Activated CD4-positive, CD25-positive, alpha-beta regulatory T cell treated with anti-CD3 and anti-CD28 coated beads, Interleukin-2, amount 50 U/mL, for 24 hours (primary cell): ENCODE measurements at regions not wholly inside any gene's neighbourhood (a gene's known extent, or its start where the extent isn't known, plus 50 kb on each side); places are given as distances from the start of the nearest gene placed in this dataset.

Experiments
- ATAC-seq, 2 donors: fragments of 150-1000 bp; cut with Tn5 transposase; one replicate each; pipeline ENCODE4 v1.10.0; 2021; ENCODE audit warnings: mild to moderate bottlenecking in 1 of 2, moderate library complexity in 1 of 2

DNA sequence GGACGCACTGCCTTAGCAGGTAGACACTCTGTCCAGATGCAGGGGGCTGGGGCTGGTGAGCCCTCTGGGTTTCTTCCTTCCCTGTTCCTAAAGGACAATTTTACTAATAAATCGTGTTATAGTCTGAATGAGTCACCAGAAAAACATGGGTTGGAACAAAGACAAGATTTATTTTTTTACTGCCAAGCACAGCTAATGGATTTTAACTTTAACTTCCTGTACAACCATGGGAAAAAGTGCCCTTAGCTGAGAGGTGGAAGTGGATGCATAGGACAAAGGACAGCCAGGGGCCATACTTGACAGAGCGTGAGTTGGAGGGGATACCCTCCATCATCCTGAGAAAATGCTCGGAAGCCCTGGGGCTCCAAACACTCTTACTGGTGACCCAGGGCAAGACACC lies 300.7 kb downstream of the MSX2 start:
- no peak for ATAC-seq

DNA sequence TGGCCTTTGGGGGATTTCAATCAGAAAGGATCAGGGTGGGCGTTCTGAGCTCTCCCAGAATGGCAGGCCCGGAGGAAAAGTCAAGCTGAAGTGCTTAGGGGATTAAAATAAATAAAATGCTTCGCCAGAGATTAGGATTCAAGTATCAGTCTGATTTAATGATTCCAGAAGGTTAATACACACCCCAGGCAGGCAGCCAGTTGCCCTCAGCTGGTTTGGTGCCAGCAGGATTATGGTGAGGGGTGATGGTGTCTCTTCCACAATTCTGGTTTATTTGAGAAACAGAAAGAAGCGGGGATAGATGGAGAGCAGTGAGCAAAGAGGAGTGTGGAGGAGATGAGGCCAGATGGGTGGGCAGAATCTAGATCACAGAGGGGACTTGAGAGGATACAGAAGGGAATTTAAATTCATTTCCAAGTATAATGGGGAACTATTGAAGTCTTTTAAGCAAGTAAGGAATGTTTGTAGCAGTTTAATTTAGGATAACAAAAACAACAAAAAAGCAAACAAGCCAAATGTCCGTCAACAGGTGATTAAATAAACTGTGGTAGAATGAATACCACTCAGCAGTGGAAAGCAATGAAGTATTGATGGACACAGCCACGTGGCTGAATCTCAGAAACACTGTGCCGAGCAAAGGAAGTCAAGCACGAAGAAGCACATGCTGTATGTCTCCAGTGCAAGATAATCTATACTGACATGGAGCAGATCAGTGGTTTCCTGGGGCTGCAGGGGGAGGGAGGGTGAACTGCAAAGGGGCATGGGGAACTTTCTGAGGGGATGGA lies 297.7 kb downstream of the MSX2 start:
- no peak for ATAC-seq

DNA sequence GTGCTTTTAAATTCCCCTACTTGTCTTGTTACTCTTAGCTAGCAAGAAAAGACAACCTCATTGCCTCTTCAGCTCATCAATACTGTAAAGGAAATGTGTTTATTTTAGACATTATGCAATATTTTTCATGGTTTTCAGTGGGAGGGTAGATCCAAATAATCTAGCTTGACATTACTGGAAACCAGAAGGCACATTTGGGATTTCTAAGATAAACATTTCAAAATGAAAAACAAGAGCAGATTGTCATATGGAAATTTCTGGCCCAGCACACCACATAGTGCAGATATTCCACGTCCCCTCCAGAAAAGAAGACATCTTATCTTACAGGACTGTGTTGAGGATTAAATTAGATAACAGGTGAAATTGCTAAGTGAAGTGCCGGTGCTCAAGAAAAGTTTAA lies 296.9 kb downstream of the MSX2 start:
- ATAC-seq = no peak

DNA sequence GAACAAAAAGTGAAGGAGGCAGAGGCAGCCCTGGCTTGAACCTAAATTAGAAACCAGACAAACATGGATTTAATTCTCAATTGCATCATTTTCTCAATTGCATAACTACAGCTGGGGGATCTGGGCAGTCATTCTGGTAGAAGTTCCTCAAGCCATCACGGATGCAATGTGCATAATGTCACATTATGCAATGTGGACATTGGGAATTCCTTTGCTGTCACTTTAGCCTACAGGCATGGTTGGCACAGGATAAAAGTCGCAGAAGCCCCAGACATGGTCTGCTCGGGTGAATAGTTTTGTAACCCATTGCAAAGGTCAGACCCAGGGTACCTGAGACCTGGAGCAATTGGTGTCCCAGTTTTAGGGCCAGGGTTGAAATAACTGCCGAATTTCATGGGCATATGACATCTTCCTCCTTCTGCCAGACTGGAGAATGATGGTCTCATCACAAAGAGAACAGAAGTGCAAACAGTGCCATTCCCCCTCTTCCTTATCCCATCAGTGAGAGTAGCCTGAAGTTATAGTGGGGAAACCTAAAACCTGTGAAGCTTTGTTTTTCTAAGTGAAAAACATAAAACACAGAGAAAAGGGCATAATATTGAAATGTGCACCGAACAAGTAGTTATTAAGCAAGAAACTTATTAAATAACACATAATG lies 290.8 kb downstream of the MSX2 start:
- no peak for ATAC-seq

DNA sequence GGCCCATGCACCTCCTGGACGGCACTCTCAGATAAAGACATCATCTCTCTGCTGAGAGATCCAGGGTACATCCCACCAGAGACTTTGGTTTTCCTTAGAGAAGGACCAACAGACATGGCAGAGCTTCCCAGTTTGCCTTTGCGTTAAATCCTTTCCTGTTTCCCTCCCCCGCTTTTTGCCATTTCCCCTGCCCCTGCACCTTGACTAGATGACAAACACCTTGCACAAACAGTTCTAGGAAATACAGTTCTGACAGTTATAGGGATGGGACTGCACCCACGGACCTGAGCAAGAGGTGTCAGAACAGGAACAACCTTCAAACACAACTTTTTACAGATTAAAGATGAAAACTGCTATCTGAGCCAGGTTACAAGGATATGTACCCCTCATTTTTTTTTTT lies 288.9 kb downstream of the MSX2 start:
- no peak for ATAC-seq

DNA sequence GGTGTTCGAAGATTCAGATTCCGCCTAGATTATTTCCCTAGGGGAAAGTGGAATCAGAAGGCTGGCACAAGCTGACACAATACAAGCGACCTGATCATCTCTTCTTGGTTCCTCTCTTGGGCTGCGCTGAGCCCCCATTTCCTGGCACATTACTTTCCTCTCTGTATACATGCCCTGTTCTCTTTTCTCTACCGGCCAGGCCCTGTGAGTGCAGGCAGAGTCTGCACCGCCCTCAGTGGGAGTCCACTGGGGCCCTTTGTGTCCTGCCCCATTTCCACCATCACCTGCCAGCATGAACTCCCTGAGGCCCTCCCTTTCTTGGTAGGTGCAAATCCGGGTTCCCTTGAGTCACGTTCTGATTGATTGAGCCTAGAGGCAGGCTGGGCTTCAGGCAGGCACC lies 287.9 kb downstream of the MSX2 start:
- no peak for ATAC-seq

DNA sequence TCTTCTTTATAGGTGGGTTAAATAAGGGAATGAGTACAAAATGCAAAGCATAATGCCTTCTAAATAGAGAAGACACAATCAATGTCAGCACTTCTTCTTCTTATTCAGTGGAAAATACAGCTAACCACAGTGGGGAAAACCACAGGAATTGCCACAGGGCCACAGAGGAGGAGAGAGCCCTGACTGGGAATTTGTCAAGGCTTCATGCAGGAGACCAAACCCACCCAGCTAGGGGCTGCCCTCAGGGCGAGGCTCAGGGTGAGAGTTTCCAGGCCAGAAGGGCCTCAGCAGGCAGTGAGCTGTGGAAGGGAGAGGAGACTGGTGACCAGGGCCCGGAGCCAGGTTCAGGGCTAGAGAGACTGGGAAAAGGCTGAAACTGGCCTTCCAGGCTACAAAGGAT lies 279.1 kb downstream of the MSX2 start:
- ATAC-seq = no peak

DNA sequence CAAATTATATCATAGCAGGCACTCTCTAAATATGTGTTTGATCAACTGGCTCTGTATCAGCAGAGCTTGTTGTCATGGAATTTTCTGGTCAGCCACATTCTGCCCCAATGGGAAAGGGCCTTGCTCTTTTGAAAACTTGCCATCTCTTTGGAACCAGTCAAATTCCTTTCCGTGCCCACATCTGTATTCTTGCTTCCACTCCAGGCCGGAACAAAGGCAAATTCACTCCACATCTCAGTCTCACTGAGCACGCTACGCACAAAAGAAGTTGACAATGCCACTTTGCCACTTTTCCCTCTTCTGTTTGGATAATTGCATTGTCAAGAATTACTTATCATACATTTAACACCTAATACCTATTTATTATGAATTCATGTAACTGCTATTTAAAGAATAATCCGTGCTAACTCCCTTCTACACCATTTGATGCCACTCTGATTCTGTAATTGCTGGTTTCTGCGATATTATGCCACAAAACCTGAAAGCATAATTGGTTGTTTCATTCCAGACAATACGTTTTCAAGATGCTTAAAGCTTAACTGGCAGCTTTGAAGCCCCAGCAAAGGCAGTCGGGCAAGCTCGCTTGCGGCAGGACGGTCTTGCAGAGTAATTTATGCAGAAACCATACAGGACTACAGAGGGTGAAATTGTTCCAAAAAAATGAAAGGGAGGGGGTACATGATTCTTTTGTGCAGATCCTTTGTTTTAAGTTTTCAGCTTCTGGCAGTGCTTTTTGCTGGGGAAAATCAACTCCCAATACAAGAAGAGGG lies 277.7 kb downstream of the MSX2 start:
- no peak for ATAC-seq

DNA sequence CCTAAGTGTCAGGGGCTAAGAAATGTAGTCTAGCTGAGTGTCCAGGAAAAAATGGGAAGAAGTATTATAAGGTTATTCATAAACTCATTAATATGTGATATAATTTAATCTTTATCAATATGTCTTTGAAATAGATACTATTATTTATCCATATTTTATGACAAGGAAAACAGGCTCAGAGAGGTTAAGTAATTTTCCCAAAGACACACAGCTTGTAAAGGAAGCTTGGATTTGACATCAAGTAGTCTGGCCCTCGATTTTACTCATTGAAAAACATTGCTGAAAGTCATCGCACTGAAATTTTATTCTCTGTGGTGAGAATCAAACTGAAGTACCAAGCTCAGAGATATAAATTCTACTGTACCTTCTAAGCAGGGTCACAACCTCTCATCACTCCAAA lies 276.9 kb downstream of the MSX2 start:
- ATAC-seq = no peak

DNA sequence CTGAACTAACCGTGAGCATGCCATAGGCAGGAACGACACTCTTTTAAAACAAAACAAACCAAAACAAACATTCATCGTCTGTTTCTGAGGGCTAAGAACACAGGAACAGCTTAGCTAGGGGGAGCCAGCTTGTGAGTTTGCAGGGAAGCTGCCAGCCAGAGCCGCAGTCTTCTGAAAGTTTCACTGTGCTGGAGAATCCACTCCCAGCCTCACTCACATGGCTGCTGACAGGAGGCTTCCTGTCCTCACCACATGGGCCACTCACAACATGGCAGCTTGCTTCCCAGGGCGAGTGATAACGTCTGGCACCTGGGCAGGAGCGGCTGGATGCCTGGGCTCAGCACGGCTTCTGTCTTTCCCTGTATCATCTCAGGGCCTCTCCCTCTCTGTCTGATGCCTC lies 275.2 kb downstream of the MSX2 start:
- no peak for ATAC-seq

DNA sequence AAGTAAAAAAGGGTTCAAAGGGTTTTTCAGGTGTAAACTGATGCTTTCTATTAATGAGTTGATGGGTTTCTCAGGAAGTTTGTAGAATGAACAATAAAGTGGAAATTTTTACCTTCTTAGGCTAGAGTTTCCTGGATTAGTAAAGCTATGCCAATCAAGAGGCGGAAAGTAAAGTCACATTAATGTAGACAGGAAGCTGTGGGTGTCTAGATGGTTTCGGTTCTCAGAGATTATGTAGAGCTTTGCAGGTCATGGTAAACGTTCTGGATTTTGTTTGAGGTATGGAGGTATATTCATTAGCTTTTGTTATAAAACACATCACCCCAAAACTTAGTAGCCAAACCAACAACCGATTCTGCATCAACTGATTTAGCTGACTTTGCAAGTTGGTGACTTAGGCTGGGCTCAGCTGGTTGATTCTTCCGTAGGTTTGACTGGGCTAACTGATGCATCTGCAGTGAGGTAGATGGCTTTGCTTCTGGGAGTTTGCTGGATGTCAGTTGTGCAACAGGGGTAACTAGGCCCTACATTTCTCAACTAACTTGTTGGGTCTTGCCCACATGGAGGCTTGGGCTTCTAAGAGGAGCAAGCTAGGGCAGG lies 273.8 kb downstream of the MSX2 start:
- no peak for ATAC-seq

DNA sequence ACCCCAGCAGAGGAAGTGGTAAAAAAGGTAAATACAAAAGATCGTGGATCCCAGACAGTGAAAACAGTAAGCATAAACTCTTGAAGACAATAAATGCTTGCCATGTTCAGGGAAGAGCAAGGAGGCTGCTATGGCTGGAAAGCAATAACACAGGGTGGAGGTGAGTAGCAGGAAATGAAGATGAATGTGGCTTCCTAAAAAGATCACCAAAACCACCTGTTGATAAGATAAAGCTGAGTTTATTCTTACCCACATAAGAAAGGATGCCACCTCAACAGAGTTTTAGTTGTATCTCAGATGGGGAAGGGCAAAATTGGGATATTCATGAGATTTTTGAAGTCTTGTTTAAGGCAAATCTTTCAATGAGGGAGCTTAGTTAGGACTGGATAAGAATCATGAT lies 273.3 kb downstream of the MSX2 start:
- ATAC-seq = no peak

DNA sequence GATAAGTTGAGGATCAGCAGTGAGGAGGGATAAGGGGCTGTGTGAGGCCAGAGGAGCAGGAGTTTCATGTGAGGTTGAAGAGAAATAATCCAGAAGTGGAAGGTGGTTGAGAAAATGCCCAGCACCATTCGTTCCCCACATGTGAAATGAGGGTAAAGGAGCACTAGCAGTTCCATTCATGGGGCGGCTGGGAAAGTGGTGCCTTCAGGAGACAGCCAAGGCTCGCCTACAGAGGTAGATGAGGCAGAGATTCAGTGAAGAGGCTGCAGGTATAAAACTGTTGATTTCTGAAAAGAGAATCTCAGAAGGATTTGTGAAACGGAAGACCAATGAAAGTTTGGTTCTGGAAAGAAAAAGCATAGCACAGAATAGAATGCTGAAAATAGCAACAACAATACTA lies 272.6 kb downstream of the MSX2 start:
- ATAC-seq = no peak

DNA sequence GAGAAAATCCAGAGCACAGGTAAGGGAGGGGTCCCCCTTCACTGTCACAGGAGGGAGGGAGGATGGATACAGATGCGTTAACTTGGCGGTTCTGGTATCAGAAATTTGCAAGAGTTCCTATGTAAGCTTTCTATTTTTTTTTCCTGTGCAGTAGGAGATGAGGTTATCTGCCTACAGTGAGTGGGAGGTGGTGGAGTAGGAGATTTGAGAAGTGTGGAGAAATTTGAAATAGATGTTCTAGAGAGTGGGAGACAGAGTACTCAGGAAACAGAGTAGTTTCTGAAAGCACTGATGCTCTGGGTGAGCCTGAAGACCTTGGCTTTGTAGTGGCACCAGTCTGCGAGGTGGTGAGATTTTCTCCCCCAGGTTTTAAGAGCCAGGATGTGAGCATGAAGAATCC lies 271.4 kb downstream of the MSX2 start:
- ATAC-seq = no peak

DNA sequence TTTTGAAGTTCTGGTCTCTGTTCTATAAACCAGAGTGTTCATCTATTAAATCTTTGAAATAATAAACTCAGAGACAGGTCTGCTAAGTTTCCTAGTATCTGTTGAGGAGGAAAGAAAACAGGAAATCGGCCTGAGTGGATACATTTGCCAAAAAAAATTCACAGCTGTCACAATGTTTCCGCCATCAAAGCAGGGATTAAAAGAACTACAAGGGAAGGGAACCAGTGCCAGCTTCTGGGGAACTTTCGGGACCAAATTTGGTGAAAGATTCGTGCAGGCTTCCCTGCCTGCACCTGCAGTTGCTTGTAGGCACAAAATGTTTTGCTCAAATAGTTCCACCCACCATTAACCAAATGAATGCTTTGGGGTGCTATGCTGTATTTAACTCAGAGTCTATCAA lies 267.5 kb downstream of the MSX2 start:
- no peak for ATAC-seq

DNA sequence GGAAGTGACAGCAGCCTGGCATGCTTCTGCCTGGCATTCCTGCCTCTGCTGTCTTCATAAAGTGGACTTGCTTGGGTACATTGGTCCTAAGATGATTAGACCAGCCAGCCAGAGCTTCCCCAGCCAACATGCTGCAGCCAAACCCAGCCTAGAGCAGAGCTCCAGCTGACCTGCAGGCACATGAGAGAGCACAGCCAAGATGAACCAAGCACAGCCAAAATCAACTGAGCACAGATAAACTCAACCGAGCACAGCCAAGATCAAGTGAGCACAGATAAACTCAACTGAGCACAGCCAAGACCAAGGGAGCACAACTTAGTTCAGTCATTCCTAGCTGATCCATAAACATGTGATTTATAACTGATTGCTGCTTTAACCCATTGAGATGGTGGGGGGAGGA lies 266.5 kb downstream of the MSX2 start:
- ATAC-seq = no peak

DNA sequence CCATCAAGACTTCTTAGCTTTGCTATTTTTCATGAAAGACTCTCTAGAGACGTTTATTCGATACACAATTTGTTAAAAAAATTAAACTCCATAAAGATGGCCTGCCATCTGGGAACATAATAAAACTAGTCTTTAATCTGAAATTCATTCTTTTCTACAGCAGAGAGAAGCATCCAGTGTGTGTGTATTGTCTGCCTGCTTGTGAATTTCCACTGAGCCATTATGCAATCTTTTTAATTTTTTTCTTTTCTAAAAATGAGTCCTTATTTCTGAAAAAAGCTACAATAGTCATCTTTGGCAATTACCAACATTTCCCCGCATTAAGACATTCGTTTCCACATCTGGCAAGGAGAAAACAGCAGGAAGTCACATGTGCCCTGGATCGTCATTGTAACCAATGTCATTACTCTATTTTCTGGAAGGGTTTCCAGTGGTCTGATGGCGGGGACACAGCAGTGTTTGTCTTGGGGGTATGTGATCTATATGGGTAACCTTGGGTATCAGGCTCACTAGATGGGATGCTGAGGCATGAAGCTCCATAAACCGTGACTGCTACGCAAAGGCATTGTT lies 263.1 kb downstream of the MSX2 start:
- no peak for ATAC-seq

DNA sequence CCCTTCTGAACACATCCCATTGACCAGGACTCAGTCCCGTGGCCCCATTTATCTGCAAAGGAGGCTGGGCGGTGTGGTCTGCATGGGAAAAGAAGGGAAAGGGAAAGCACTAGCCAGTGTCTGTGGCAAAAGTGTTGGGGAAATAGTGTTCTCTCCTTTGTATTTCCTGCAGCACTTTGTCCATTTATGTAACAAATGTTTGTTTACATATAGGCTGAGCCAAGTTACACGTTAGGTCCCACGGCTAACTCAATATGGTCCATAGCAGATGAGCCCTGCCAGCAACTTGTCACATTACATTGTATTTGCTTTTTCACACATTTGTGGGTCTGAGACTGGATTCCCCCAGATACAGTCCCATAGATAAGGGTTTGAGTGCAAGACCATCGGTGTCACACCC lies 260.5 kb downstream of the MSX2 start:
- ATAC-seq = no peak

DNA sequence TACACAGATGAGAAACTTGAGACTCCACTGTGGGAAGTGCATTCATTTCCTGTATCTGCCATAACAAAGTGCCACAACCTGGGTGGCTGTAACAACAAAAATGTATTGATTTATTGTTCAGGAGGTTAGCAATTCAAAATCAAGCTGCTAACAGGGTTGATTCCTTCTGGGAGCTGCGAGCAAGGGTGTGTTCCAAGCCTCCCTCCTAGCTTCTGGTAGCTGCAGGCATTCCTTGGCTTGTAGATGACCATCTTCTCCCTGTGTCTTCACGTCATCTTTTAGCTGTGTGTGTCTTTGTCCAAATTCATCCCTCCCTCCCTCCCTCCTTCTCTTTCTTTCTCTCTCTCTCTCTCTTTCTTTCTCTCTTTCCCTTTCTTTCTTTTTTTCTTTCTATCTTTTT lies 258.1 kb downstream of the MSX2 start:
- ATAC-seq = no peak

DNA sequence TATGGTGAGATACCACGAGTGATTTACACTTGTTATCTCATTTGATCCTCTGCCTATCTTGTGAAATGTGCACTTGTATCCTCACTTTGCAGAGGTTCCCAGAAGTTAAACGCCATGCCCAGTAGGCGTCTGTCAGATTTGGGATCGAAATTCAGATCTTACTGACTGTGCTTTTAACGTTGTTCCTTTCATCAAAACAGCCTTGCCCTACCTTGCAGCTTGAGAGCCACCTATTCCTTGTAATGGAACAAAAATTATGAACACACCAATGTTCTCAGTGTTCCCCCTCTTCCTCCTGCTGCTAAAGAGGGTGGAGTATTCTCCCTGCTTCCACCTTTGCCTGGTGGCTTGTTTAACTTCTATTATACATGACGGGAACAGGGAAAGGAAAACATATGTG lies 257.0 kb downstream of the MSX2 start:
- no peak for ATAC-seq

DNA sequence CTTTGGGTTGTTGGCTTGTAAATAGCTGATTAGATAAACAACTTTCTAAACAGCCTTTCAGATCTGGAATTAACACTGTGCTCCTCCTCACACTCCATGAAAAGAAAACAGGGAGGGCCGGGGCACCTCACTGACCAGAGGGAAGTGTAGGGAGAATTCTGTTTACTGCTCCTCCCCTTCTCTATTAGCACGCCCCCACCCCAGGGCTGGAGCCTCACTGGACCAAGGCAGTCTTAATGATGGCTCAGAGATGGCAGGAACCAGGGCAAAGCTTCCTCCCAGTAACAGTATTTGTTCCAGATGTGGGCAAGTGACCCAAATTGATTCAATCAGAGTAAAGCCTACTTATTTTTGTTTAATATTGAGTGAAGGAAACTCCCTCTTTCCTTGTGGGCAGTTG lies 256.6 kb downstream of the MSX2 start:
- no peak for ATAC-seq

DNA sequence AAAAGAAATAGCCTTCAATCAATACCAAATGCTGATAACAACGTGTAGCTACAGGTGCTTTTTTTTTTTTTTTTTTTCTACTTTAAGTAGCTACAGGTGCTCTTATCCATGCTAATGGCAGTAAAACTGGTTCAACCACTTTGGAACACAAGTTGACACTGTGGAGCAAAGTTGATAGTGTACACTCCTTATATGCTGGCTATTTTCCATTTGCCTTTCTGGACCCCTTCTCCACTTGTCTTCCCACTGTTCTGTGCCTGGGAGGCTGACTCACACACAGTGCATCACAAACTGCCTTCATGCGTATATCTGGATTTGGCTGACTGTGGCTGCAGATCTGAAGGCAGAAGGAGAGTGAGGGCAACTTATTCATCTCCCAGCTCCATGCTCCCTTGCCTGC lies 247.9 kb downstream of the MSX2 start:
- no peak for ATAC-seq

DNA sequence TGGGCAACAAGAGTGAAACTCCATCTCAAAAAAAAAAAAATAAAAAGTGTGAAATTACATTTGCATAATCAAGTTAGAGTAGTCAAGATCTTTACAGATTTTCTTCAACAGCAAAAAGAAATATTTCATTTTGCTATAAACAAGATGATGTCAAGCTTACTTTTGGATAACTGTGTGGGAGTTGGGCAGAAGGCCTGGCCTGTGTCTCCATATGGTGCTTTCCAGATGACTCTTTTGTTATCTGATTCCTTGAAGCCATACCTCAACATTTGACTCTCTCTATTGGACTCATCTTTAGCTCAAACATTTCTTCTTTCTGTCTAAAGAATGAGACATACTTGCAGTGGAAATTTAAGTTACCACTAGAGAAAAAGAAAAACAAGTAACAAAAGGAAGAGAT lies 246.8 kb downstream of the MSX2 start:
- no peak for ATAC-seq
